ENCODE measurements at regions not wholly inside any gene's neighbourhood (a gene's known extent, or its start where the extent isn't known, plus 50 kb on each side); places are given as distances from the start of the nearest gene placed in this dataset.

DNA sequence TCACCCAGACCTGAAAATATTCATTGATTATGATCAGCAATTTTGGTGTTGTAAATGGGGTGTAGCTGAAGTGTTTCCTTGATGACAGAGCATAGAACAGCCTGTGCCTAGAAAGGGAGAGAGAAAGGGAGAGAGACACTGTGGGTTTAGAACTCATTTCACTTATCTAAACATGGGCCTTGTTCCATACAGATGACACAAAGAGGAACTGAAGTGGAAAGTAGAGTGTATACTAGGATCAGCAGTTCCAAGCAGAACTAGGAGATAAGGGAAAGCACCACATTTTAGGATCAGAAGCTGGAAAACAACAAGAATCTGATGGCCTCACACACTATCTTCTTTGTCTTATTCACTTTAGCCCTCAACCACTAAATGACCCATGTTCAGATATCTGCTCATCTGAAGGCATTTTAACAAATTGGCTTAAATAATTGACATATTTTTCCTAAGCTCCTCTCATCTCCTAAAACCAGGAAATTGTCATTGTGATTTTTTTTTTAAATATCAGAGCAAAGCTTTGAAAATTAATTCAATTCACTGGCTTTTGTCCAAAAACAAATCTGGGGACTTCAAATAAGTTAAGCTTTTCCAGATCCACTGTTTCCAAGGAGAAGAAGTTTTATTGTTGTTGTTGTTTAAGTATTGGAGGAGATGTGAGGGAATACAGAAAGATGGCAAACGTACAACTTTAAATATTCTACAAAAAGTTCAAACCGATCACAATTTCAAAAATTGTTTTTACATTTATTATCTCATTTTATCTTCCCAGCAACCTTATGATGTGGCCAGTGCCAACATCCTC lies 103.8 kb downstream of the LYPLAL1 start:
- no peak for DNase-seq (ENCODE audit: low spot score)

GRCh38 chr1:219276049-219276738 lies 102.5 kb downstream of the LYPLAL1 start:
- DNase-seq (ENCODE audit: low spot score), result no peak

- DNase-seq (ENCODE audit: low spot score), result no peak
Observed at GRCh38 chr1:219273088-219273686, 99.5 kb downstream of the LYPLAL1 start.

GRCh38 chr1:219271818-219272535 lies 98.3 kb downstream of the LYPLAL1 start:
- DNase-seq (ENCODE audit: low spot score), result no peak

GRCh38 chr1:219269171-219269570 lies 95.5 kb downstream of the LYPLAL1 start:
- no peak for DNase-seq (ENCODE audit: low spot score)

GRCh38 chr1:219266524-219266923 lies 92.8 kb downstream of the LYPLAL1 start:
- DNase-seq (ENCODE audit: low spot score), result no peak

DNA sequence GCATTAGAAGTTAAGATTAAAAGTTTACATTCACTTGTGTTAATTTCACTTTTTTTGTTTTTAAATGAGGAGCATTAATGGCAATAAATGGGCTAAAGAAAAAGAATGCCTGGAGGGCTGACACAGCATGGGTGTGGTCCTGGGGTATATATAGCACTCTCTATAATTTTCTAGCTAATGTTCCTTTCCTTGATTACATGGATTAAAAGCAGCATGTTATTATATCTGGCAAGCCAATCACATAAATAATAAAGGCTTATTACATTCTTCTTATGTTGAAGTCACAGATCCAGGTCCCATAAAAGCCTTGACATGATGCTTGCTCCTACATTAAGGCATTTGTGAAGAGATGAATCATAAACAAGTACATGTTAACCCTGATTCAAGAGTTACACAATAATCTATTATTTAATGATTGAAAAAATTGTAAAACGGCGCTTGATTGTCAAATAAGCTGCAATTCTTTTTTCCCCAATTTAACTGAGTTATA lies 91.4 kb downstream of the LYPLAL1 start:
- no peak for DNase-seq (ENCODE audit: low spot score)

DNA sequence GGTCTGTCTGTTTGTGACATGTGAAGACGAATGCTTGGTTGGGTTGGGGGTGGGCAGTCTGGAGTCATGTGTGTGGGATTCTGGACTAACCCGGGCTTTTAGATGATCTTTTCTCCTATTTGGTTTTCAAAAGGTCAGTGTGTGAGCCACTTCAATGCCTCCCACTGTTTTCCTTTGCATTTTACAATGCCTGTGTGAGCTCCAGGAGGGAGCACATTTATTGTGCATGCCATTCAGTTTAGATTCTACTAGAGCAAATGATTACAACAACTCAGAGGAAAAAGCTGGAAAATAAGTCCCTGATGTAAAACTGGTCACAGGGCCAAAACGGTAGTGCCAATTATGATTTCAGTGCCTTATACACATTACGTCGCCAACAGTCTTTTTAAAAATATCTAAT lies 90.9 kb downstream of the LYPLAL1 start:
- DNase-seq (ENCODE audit: low spot score), result no peak

Measured in hematopoietic multipotent progenitor cell treated with erythropoietin and hydrocortisone succinate and interleukin-3 and kit ligand, for 15 days (in vitro differentiated cells).